ENCODE measurements at regions not wholly inside any gene's neighbourhood (a gene's known extent, or its start where the extent isn't known, plus 50 kb on each side); places are given as distances from the start of the nearest gene placed in this dataset.

GRCh38 chr5:127229185-127229889 lies 61.3 kb upstream of the MEGF10 start:
- DNase-seq (ENCODE audit: extremely low read depth in 1 of 4, low spot score in 3 of 4) (peak; percentile 9 to 32 (median 16)), ATAC-seq (peak; percentile 78), FAIRE-seq (no peak)
- Histone ChIP-seq H3K27ac (ENCODE audit: extremely low read depth, low read depth, low read length) (no peak overlapping the region), H3K9me3 (replicated peaks; ENCODE audit: control insufficient read depth, insufficient read depth, low read depth, low read length) (no peaks in the 10 kb centered on the region), H2AFZ (ENCODE audit: low read depth, low read length) (peak overlapping the region; percentile 55), H3K9me1 (ENCODE audit: control insufficient read depth, insufficient read depth, low read length) (no peaks in the 10 kb centered on the region), H3K4me1 (replicated peaks in 1 of 2; ENCODE audit: control insufficient read depth in 2 of 2, insufficient read depth in 2 of 2, low read length in 2 of 2) (peaks cover 4 to 9% of the 10 kb centered on the region in 2 experiments; a peak in 3 of 5 replicates), H3K79me2 (ENCODE audit: control insufficient read depth, insufficient read depth, low read length) (no peaks in the 10 kb centered on the region), H3K4me3 (peak overlapping the region; percentile 26), H3K27me3 (ENCODE audit: control insufficient read depth in 2 of 2, insufficient read depth in 2 of 2, low read length in 2 of 2) (peaks cover 18 to 21% of the 10 kb centered on the region in 2 experiments), H3K9ac (ENCODE audit: insufficient read depth in 1 of 2, low read depth in 2 of 2, low read length in 2 of 2) (peak overlapping the region in 1 of 2 experiments; percentile 81; a peak in 2 of 4 replicates), H3K36me3 (ENCODE audit: control insufficient read depth, insufficient read depth, low read length) (no peaks in the 10 kb centered on the region), H3K4me2 (ENCODE audit: insufficient read depth, low read length) (peak overlapping the region; percentile 59), H4K20me1 (replicated peaks; ENCODE audit: control insufficient read depth, insufficient read depth, low read length) (no peaks in the 10 kb centered on the region; the same call in 1 of the 2 replicates)
- BruUV-seq (replicated peaks) = no TSS peak
- CTCF ChIA-PET (ENCODE audit: low intra/inter-chr PET ratio) = no interaction called here
- in situ Hi-C loops (cut with MboI) = no loop called here
- intact Hi-C loops (cut with micrococcal nuclease) = no loop called here
- POLR2A ChIA-PET = interaction anchor here (0.5 to 0.8 kb wide), 3 partner anchors 164 to 628 kb away, joined by 3 read pairs; no protein-coding TSS in a partner anchor
- 2% methylated on average over 44 of the region's 61 CpGs for WGBS (ENCODE audit: insufficient coverage, low coverage, missing lambda C conversion rate)
- TF ChIP-seq MGA (IDR thresholded peaks at IDR 0.05) (peak; percentile 42; the same call in 1 of the 2 replicates), FOXM1 (IDR thresholded peaks at IDR 0.05; ENCODE audit: low read depth) (no peak), FOXM1 (CRISPR knock-in tag; IDR thresholded peaks at IDR 0.05; ENCODE audit: low read depth) (no peak), CBFA2T3 (IDR thresholded peaks at IDR 0.05) (no peak), TCFL5 (CRISPR knock-in tag; conservative IDR thresholded peaks at IDR 0.05) (no peak), RBFOX2 (IDR thresholded peaks at IDR 0.05; ENCODE audit: low read depth, low read length) (0 out of 2 replicates have a peak, but pooled peaks have one; percentile 15), FIP1L1 (IDR thresholded peaks at IDR 0.05; ENCODE audit: low read depth, low read length, poor library complexity, severe bottlenecking) (no peak), JUND (IDR thresholded peaks at IDR 0.05; ENCODE audit: borderline replicate concordance, low read depth, low read length) (no peak), JUND (tag; IDR thresholded peaks at IDR 0.05; ENCODE audit: borderline replicate concordance, low read depth, low read length) (no peak)
